Fibroblast of skin of right biceps (primary cell): ENCODE measurements at regions not wholly inside any gene's neighbourhood (a gene's known extent, or its start where the extent isn't known, plus 50 kb on each side); places are given as distances from the start of the nearest gene placed in this dataset.
A peak's percentile ranks its signal among the peaks of the same experiment; 100 is the strongest.

Source experiments
- DNase-seq: peaks from one replicate; pipeline ENCODE4 v3.0.0-alpha.2; 2013

DNA sequence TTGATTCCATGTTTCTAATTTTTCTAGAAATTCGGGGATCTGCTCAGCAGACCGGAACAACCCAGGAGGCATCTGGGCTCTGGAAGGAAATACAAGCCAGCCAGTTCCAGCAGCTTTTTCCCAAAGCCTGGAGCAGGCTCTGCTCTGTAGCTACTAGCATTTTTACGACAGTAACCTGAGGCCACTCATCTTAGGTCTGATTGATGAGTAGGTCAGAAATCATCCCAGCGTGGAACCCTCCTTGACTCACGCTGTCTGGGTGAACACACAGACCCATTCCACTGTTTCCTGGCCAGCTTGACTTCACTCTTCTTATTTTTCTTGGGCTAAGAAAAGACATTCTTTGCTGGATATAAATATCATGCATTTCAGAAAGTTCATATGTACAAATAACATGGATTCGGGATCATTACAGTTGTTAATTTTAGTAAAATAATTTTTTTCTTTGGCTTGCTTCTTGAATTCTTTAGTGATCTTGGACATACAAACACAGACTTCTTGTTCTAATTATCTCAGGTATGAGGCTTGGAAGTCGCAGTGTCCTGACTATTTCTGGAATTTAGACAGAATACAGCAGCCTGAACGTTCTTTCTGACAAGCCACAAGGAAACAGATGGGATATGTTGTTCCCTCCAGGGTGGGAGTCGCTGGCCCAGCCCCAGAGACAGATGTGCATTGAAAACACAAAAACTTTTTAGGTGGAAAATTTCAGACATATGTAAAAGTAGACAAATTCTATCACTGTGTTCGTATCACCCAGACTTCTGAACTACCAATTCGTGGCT, 54.6 kb upstream of the PITRM1 start:
- DNase-seq, result peak; percentile 97

DNA sequence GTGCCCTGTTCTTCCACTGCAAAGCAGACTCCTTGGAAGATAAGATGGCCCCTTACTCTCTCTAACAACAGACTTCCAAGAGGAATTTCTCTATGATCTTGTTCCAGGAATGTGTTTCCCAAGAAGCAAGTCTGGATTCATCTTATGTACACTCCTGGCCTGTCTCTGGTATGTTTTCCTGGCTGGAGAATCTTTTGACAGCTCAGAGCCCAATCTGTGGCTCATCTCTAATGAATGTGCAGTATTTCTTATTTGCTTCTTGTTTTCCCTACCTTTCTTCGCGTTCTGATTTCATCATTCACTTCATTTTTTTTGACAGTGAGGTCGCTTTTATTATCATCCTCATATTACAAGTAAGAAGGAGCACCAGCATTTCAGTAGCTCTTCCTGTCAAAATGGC, 53.0 kb upstream of the PITRM1 start:
- DNase-seq, result peak; percentile 96

DNA sequence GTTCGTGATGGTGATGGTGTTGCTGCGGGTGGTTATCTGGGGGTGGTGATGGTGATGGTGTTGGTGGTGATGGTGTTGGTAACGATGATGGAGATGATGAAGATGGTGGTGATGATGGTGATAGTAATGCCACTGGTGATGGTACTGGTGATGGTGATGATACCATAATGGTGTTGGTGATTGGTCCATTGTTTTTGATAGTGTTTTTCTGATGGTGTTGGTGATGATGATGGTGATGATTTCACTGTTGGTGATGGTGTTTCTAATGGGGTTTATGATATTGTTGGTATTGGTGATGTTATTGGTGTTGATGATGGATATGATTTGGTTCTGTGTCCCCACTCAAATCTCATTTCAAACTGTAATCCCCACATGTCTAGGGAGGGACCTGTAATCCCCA, 51.7 kb upstream of the PITRM1 start:
- no peak for DNase-seq

DNA sequence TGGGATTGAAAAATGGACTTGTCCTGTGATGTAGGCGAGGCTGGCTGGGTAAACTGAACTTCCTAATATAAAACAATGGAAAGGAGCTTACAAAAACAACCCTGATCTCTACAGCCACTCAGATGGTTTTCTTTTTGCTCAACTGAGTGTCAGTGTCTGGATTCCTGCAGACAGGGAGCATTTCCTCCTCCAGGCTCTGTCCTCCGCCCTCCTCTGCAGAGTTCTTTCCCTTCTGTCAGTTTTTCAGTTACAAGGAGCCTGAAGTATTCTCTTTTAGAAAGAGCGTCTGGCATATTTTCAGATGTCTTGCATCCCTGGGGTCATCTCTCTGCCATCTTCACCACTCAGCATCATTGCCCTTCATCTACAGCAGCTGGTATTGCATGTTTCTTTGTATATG, 50.0 kb upstream of the PITRM1 start:
- DNase-seq, result no peak
